ENCODE measurements at regions not wholly inside any gene's neighbourhood (a gene's known extent, or its start where the extent isn't known, plus 50 kb on each side); places are given as distances from the start of the nearest gene placed in this dataset.

GRCh38 chr10:62467527-62467926 is 93.4 kb downstream of the ZNF365 start:
- DNase-seq (ENCODE audit: low read depth, low spot score): no peak
- H3K4me3 ChIP-seq (ENCODE audit: low read depth, low read length): no peak overlapping the region
- in situ Hi-C loops (cut with HindIII; ENCODE audit: low sequenced_read_pairs): no loop called here
- TF ChIP-seq CTCF (IDR thresholded peaks at IDR 0.05; ENCODE audit: low read depth, low read length): no peak

- in situ Hi-C loops (cut with HindIII; ENCODE audit: low sequenced_read_pairs): no loop called here
- no peak overlapping the region for H3K4me3 ChIP-seq (ENCODE audit: low read depth, low read length)
- no peak for TF ChIP-seq CTCF (IDR thresholded peaks at IDR 0.05; ENCODE audit: low read depth, low read length)
- no peak for DNase-seq (ENCODE audit: low read depth, low spot score)
These were observed 97.5 kb downstream of the ZNF365 start for GRCh38 chr10:62471711-62472110.

GRCh38 chr10:62473241-62473640 is 99.1 kb downstream of the ZNF365 start:
- in situ Hi-C loops (cut with HindIII; ENCODE audit: low sequenced_read_pairs): no loop called here
- no peak overlapping the region for H3K4me3 ChIP-seq (ENCODE audit: low read depth, low read length)
- no peak for TF ChIP-seq CTCF (IDR thresholded peaks at IDR 0.05; ENCODE audit: low read depth, low read length)
- no peak for DNase-seq (ENCODE audit: low read depth, low spot score)

GRCh38 chr10:62475551-62475950 is 101.4 kb downstream of the ZNF365 start:
- in situ Hi-C loops (cut with HindIII; ENCODE audit: low sequenced_read_pairs): no loop called here
- DNase-seq (ENCODE audit: low read depth, low spot score): no peak
- TF ChIP-seq CTCF (IDR thresholded peaks at IDR 0.05; ENCODE audit: low read depth, low read length): no peak
- H3K4me3 ChIP-seq (ENCODE audit: low read depth, low read length): no peak overlapping the region

- TF ChIP-seq CTCF (IDR thresholded peaks at IDR 0.05; ENCODE audit: low read depth, low read length): no peak
- in situ Hi-C loops (cut with HindIII; ENCODE audit: low sequenced_read_pairs): no loop called here
- H3K4me3 ChIP-seq (ENCODE audit: low read depth, low read length): no peak overlapping the region
- DNase-seq (ENCODE audit: low read depth, low spot score): no peak
These were observed 105.4 kb downstream of the ZNF365 start for GRCh38 chr10:62479523-62479922.

- in situ Hi-C loops (cut with HindIII; ENCODE audit: low sequenced_read_pairs): no loop called here
- TF ChIP-seq CTCF (IDR thresholded peaks at IDR 0.05; ENCODE audit: low read depth, low read length): no peak
- H3K4me3 ChIP-seq (ENCODE audit: low read depth, low read length): no peak overlapping the region
- no peak for DNase-seq (ENCODE audit: low read depth, low spot score)
These were observed 106.0 kb downstream of the ZNF365 start for GRCh38 chr10:62480196-62480595.

GRCh38 chr10:62482581-62482980 is 108.4 kb downstream of the ZNF365 start:
- in situ Hi-C loops (cut with HindIII; ENCODE audit: low sequenced_read_pairs): no loop called here
- TF ChIP-seq CTCF (IDR thresholded peaks at IDR 0.05; ENCODE audit: low read depth, low read length): no peak
- no peak overlapping the region for H3K4me3 ChIP-seq (ENCODE audit: low read depth, low read length)
- DNase-seq (ENCODE audit: low read depth, low spot score): no peak

Measured in astrocyte of the spinal cord (primary cell).